ENCODE measurements at regions not wholly inside any gene's neighbourhood (a gene's known extent, or its start where the extent isn't known, plus 50 kb on each side); places are given as distances from the start of the nearest gene placed in this dataset.

DNA sequence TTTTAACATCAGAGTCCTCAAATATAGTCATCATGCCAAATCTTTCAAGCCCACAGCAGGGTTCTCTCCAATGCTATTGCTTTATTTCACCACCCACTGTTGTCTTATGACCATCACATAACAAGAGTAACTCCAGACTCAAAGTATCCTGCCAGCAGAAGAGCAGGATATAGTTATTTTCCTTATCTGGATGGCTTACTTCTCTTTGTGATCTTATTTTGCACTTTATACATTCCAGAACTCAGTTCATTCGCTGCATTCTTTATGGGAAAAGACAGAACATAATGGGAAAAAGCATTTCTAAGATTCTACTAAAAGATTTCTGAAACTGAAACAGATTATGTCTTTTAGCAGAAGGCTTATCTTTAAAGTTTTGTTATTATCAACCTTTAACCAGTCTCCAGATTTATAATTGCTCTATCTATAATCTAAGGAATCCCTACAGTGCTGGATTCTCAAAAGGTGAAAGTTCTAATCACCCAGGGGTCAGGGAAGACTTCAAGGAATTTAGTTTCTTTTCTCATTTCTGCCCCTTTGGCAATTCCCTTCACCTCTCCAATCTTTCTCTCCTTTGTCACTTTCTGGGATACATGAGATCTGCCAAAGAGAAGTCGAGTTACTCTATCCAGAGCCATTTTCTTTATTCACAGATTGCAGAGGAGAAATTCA is 190.4 kb downstream of the TPBG start:
- H3K4me1 ChIP-seq (ENCODE audit: control insufficient read depth, insufficient read depth, low read length) = no peaks in the 10 kb centered on the region
- TF ChIP-seq ZXDB (tag by site-specific recombination; IDR thresholded peaks at IDR 0.05) (no peak), KLF9 (tag by site-specific recombination; IDR thresholded peaks at IDR 0.05; ENCODE audit: low read depth) (no peak), REPIN1 (tag by site-specific recombination; IDR thresholded peaks at IDR 0.05; ENCODE audit: low read depth) (no peak), ZSCAN16 (tag by site-specific recombination; IDR thresholded peaks at IDR 0.05) (no peak), ZIC2 (tag by site-specific recombination; IDR thresholded peaks at IDR 0.05) (peak; percentile 48; the same call in 1 of the 2 replicates)

DNA sequence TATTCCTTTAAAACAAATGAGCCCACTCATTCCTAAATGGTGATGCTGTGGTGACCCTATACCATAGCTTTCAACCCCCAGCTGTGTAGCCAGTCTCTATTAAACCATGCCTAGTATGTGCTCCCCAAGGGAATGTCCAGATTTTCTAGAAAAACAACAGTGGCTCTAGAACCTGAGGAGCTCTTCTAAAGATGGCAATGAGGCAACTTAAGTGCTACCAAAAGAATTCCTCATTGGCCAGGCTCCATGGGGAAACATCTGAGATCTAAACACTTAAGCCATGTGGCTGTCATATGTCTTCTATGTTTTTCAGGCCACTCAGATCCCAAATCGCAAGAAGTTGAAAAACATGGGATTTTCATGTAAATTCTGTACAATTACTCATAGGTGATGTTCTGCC is 191.0 kb downstream of the TPBG start:
- no peak for TF ChIP-seq ZNF585B (tag by site-specific recombination; IDR thresholded peaks at IDR 0.05)
- TF ChIP-seq ZEB2 (tag by site-specific recombination; IDR thresholded peaks at IDR 0.05) = no peak
- no peak for TF ChIP-seq ZNF707 (tag by site-specific recombination; IDR thresholded peaks at IDR 0.05)
- TF ChIP-seq, protein P1, sequence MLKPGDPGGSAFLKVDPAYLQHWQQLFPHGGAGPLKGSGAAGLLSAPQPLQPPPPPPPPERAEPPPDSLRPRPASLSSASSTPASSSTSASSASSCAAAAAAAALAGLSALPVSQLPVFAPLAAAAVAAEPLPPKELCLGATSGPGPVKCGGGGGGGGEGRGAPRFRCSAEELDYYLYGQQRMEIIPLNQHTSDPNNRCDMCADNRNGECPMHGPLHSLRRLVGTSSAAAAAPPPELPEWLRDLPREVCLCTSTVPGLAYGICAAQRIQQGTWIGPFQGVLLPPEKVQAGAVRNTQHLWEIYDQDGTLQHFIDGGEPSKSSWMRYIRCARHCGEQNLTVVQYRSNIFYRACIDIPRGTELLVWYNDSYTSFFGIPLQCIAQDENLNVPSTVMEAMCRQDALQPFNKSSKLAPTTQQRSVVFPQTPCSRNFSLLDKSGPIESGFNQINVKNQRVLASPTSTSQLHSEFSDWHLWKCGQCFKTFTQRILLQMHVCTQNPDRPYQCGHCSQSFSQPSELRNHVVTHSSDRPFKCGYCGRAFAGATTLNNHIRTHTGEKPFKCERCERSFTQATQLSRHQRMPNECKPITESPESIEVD (tag by site-specific recombination; IDR thresholded peaks at IDR 0.05) = no peak
- no peak for TF ChIP-seq ZNF335 (tag by site-specific recombination; conservative IDR thresholded peaks at IDR 0.05)
- TF ChIP-seq, protein P2, sequence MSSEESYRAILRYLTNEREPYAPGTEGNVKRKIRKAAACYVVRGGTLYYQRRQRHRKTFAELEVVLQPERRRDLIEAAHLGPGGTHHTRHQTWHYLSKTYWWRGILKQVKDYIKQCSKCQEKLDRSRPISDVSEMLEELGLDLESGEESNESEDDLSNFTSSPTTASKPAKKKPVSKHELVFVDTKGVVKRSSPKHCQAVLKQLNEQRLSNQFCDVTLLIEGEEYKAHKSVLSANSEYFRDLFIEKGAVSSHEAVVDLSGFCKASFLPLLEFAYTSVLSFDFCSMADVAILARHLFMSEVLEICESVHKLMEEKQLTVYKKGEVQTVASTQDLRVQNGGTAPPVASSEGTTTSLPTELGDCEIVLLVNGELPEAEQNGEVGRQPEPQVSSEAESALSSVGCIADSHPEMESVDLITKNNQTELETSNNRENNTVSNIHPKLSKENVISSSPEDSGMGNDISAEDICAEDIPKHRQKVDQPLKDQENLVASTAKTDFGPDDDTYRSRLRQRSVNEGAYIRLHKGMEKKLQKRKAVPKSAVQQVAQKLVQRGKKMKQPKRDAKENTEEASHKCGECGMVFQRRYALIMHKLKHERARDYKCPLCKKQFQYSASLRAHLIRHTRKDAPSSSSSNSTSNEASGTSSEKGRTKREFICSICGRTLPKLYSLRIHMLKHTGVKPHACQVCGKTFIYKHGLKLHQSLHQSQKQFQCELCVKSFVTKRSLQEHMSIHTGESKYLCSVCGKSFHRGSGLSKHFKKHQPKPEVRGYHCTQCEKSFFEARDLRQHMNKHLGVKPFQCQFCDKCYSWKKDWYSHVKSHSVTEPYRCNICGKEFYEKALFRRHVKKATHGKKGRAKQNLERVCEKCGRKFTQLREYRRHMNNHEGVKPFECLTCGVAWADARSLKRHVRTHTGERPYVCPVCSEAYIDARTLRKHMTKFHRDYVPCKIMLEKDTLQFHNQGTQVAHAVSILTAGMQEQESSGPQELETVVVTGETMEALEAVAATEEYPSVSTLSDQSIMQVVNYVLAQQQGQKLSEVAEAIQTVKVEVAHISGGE (tag by site-specific recombination; conservative IDR thresholded peaks at IDR 0.05; ENCODE audit: low read depth) = no peak
- no peak for TF ChIP-seq SCRT1 (tag by site-specific recombination; IDR thresholded peaks at IDR 0.05; ENCODE audit: borderline replicate concordance)
- TF ChIP-seq, protein P3, sequence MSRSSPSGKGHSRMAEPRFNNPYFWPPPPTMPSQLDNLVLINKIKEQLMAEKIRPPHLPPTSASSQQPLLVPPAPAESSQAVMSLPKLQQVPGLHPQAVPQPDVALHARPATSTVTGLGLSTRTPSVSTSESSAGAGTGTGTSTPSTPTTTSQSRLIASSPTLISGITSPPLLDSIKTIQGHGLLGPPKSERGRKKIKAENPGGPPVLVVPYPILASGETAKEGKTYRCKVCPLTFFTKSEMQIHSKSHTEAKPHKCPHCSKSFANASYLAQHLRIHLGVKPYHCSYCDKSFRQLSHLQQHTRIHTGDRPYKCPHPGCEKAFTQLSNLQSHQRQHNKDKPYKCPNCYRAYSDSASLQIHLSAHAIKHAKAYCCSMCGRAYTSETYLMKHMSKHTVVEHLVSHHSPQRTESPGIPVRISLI (tag by site-specific recombination; IDR thresholded peaks at IDR 0.05) = no peak
- TF ChIP-seq MEIS1 (CRISPR knock-in tag; IDR thresholded peaks at IDR 0.05; ENCODE audit: borderline replicate concordance) = no peak
- TF ChIP-seq, protein P4, sequence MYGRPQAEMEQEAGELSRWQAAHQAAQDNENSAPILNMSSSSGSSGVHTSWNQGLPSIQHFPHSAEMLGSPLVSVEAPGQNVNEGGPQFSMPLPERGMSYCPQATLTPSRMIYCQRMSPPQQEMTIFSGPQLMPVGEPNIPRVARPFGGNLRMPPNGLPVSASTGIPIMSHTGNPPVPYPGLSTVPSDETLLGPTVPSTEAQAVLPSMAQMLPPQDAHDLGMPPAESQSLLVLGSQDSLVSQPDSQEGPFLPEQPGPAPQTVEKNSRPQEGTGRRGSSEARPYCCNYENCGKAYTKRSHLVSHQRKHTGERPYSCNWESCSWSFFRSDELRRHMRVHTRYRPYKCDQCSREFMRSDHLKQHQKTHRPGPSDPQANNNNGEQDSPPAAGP (tag by site-specific recombination; IDR thresholded peaks at IDR 0.05) = no peak
- no peak for TF ChIP-seq ZNF394 (tag by site-specific recombination; IDR thresholded peaks at IDR 0.05; ENCODE audit: borderline replicate concordance)
- TF ChIP-seq ZNF555 (tag by site-specific recombination; conservative IDR thresholded peaks at IDR 0.05) = no peak
- TF ChIP-seq ZNF37A (tag by site-specific recombination; IDR thresholded peaks at IDR 0.05) = no peak
- TF ChIP-seq ZBTB1 (tag by site-specific recombination; IDR thresholded peaks at IDR 0.05) = no peak
- no peak for TF ChIP-seq YY1 (tag by site-specific recombination; IDR thresholded peaks at IDR 0.05)
- no peak for TF ChIP-seq REPIN1 (tag by site-specific recombination; IDR thresholded peaks at IDR 0.05; ENCODE audit: low read depth)
- no peak overlapping the region for H3K4me3 ChIP-seq (ENCODE audit: low read depth, low read length)
- H3K27ac ChIP-seq (ENCODE audit: extremely low read depth, low read depth, low read length) = no peak overlapping the region
- no peaks in the 10 kb centered on the region for H3K9me3 ChIP-seq (ENCODE audit: control insufficient read depth, insufficient read depth, low read depth, low read length)
- H3K36me3 ChIP-seq (ENCODE audit: control insufficient read depth in 2 of 2, insufficient read depth in 1 of 2, low read length in 2 of 2) = no peaks in the 10 kb centered on the region
- POLR2A ChIA-PET = no interaction called here
- CTCF ChIA-PET = no interaction called here
- H3K4me1 ChIP-seq (ENCODE audit: control insufficient read depth, insufficient read depth, low read length) = no peaks in the 10 kb centered on the region

More for the DNA sequence above, 190.4 kb downstream of the TPBG start:
- ChIA-PET POLR2A (no interaction called here), CTCF (no interaction called here)
- H3K27ac ChIP-seq (ENCODE audit: extremely low read depth, low read depth, low read length) = no peak overlapping the region
- H3K36me3 ChIP-seq (ENCODE audit: control insufficient read depth in 2 of 2, insufficient read depth in 1 of 2, low read length in 2 of 2) = no peaks in the 10 kb centered on the region
- H3K9me3 ChIP-seq (ENCODE audit: control insufficient read depth, insufficient read depth, low read depth, low read length) = no peaks in the 10 kb centered on the region
- no peak overlapping the region for H3K4me3 ChIP-seq (ENCODE audit: low read depth, low read length)

Measured in HEK293 (cell line).